ENCODE measurements at regions not wholly inside any gene's neighbourhood (a gene's known extent, or its start where the extent isn't known, plus 50 kb on each side); places are given as distances from the start of the nearest gene placed in this dataset.

GRCh38 chr13:82092312-82092711, 1751.4 kb upstream of the SPRY2 start:
- Histone ChIP-seq H3K36me3 (no peaks in the 10 kb centered on the region), H3K4me1 (no peaks in the 10 kb centered on the region), H3K4me3 (no peak overlapping the region), H3K27me3 (no peaks in the 10 kb centered on the region), H3K27ac (no peak overlapping the region), H3K9me3 (no peaks in the 10 kb centered on the region)
- intact Hi-C loops (cut with DNase I) = no loop called here
- DNase-seq = no peak
- 68 to 76% methylated on average over 3 of the region's 3 CpGs for WGBS, 2 donors
- TF ChIP-seq POLR2AphosphoS5 (IDR thresholded peaks at IDR 0.05) = no peak

- no peaks in the 10 kb centered on the region for H3K27me3 ChIP-seq
- intact Hi-C loops (cut with DNase I) = no loop called here
- no peak for TF ChIP-seq POLR2A (IDR thresholded peaks at IDR 0.05)
- TF ChIP-seq CTCF (IDR thresholded peaks at IDR 0.05) = no peak
- TF ChIP-seq EP300 (IDR thresholded peaks at IDR 0.05) = no peak
- TF ChIP-seq POLR2AphosphoS5 (IDR thresholded peaks at IDR 0.05) = no peak
- H3K9me3 ChIP-seq = no peaks in the 10 kb centered on the region
- H3K36me3 ChIP-seq = no peaks in the 10 kb centered on the region
- 33 to 42% methylated on average over 1 of the region's 1 CpG for WGBS, 2 donors
- no peak overlapping the region for H3K4me3 ChIP-seq
- no peak overlapping the region for H3K27ac ChIP-seq
- no peak for DNase-seq
- no peaks in the 10 kb centered on the region for H3K4me1 ChIP-seq
These were observed 1747.9 kb upstream of the SPRY2 start for GRCh38 chr13:82088781-82089180.

- TF ChIP-seq POLR2AphosphoS5 (IDR thresholded peaks at IDR 0.05) (no peak), CTCF (IDR thresholded peaks at IDR 0.05) (no peak), POLR2A (IDR thresholded peaks at IDR 0.05) (no peak), EP300 (IDR thresholded peaks at IDR 0.05) (no peak)
- 86 to 90% methylated on average over 5 of the region's 5 CpGs for WGBS, 2 donors
- Histone ChIP-seq H3K9me3 (no peaks in the 10 kb centered on the region), H3K27ac (no peak overlapping the region), H3K4me1 (no peaks in the 10 kb centered on the region), H3K27me3 (no peaks in the 10 kb centered on the region), H3K36me3 (no peaks in the 10 kb centered on the region), H3K4me3 (no peak overlapping the region)
- no peak for DNase-seq
- intact Hi-C loops (cut with DNase I) = no loop called here
These were observed 1735.6 kb upstream of the SPRY2 start for GRCh38 chr13:82076496-82076895.

- H3K27ac ChIP-seq = no peak overlapping the region
- H3K36me3 ChIP-seq = no peaks in the 10 kb centered on the region
- DNase-seq = no peak
- H3K4me3 ChIP-seq = no peak overlapping the region
- no peaks in the 10 kb centered on the region for H3K9me3 ChIP-seq
- H3K4me1 ChIP-seq = no peaks in the 10 kb centered on the region
- WGBS, 2 donors = 9 to 27% methylated on average over 1 of the region's 1 CpG
- intact Hi-C loops (cut with DNase I) = no loop called here
- TF ChIP-seq CTCF (IDR thresholded peaks at IDR 0.05) = no peak
- no peaks in the 10 kb centered on the region for H3K27me3 ChIP-seq
These were observed 1729.5 kb upstream of the SPRY2 start for GRCh38 chr13:82070416-82070815.

- WGBS, 2 donors = 76 to 80% methylated on average over 4 of the region's 4 CpGs
- DNase-seq = no peak
- Histone ChIP-seq H3K27ac (no peak overlapping the region), H3K4me3 (no peak overlapping the region), H3K9me3 (no peaks in the 10 kb centered on the region), H3K4me1 (no peaks in the 10 kb centered on the region), H3K27me3 (no peaks in the 10 kb centered on the region), H3K36me3 (no peaks in the 10 kb centered on the region)
- intact Hi-C loops (cut with DNase I) = no loop called here
- TF ChIP-seq CTCF (IDR thresholded peaks at IDR 0.05) (no peak), POLR2AphosphoS5 (IDR thresholded peaks at IDR 0.05) (no peak), POLR2A (IDR thresholded peaks at IDR 0.05) (no peak), EP300 (IDR thresholded peaks at IDR 0.05) (no peak)
These were observed 1721.8 kb upstream of the SPRY2 start for GRCh38 chr13:82062772-82063171.

Measured in sigmoid colon (tissue), 6 donors.